GM12892 (cell line): ENCODE measurements at regions not wholly inside any gene's neighbourhood (a gene's known extent, or its start where the extent isn't known, plus 50 kb on each side); places are given as distances from the start of the nearest gene placed in this dataset.

Experiments
- DNase-seq: peaks from one replicate; pipeline ENCODE4 v3.0.0; 2011; ENCODE audit not compliant: insufficient read length
- FAIRE-seq: peaks from 2 replicates; lab custom pipeline; 2011; peaks lifted over from hg19 to GRCh38; lab: Jason Lieb, UNC
- POLR2A ChIP-seq: IDR thresholded peaks from 2 replicates; pipeline ENCODE4 v1.6.1; 2011; ENCODE audit warnings: low read depth, low read length, control low read depth
- POLR2AphosphoS5 ChIP-seq: IDR thresholded peaks from 2 replicates; pipeline ENCODE4 v1.6.1; 2011; ENCODE audit warnings: low read depth, low read length, control low read depth
- TAF1 ChIP-seq: IDR thresholded peaks from 2 replicates; pipeline ENCODE4 v1.6.1; 2011; ENCODE audit warnings: low read depth, mild to moderate bottlenecking, control low read depth, low read length, borderline replicate concordance

DNA sequence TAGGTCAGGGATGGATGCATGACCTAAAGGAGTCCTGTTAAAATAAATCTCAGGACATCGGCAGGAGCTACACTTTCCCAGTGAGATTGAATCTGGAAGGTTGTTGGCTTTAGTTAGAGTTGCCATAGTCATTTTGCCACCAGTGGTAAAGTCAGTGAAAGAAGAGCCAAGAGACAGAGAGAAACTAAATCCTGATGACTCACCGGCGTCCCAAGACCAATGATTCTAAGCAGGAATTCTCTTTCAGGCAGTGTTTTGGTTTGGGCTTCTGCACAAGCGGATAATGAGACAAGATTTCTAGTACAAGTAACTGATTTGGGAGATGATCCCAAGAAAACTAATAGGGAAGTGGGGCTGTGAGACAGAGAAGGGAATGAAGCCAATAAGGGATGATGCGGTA lies 88.8 kb upstream of the ETS2 start:
- no peak for FAIRE-seq

DNA sequence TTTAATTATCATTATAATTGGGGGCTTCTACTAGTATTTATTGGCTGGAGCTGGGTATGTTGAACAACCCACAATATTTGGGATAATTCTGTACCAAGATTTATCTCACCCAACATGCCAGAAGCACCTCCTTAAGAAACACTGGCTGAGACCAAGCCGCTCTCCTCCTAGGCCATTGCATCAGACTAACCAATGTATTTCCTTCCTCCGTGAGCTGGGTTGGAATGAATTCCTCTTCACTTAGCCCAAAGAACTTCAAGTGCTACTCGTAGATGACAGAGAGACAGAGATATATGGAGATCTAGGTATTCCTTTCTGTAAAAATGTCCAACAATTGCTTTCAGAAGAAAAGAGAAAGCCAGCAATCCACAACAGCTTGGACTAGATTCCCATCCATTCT lies 87.2 kb upstream of the ETS2 start:
- DNase-seq (no peak), FAIRE-seq (no peak)
- TF ChIP-seq POLR2AphosphoS5: no peak
- no peak for TF ChIP-seq POLR2A
- no peak for TF ChIP-seq TAF1

More for the DNA sequence above, 88.8 kb upstream of the ETS2 start:
- TF ChIP-seq POLR2A (no peak), POLR2AphosphoS5 (no peak), TAF1 (no peak)
- no peak for DNase-seq

DNA sequence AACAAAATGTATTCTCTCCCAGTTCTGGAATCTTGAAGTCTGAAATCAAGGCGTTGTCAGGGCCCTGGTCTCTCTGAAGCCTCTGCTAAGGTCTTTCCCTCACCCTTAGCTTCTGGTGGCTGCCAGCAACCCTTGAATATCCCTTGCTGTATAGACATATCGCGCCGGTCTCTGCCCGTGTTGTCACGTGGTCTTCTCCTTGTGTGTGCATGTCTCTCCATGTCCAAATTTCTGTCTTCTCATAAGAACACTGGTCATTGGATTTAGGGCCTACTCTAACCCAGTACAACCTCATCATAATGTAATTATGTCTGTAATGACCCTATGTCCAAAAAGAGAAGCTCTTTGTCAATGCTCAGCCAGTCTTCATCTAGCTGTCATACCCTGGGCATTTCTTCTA lies 85.7 kb upstream of the ETS2 start:
- no peak for TF ChIP-seq POLR2AphosphoS5
- no peak for TF ChIP-seq POLR2A
- no peak for TF ChIP-seq TAF1
- FAIRE-seq (no peak), DNase-seq (no peak)

DNA sequence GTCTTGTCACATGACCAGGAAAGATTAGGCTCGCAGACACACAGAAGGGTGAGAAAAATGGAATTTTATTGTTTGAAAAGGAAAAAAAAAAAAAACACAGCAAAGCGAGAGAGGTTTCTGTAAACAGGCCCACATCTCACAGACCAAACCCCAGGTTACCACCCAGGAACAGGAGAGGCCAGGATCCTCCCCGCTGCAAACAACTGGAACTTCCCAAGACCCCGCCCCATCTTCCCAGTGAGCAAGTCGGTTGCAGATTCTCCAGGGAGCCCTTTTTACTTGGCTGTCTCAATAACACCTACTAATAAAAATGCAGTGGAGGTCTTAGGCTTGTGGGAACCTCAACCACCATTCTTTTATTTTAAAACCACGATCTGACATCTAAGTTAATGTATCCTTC lies 84.7 kb upstream of the ETS2 start:
- TF ChIP-seq TAF1 (no peak), POLR2A (no peak), POLR2AphosphoS5 (no peak)
- no peak for DNase-seq
- no peak for FAIRE-seq

DNA sequence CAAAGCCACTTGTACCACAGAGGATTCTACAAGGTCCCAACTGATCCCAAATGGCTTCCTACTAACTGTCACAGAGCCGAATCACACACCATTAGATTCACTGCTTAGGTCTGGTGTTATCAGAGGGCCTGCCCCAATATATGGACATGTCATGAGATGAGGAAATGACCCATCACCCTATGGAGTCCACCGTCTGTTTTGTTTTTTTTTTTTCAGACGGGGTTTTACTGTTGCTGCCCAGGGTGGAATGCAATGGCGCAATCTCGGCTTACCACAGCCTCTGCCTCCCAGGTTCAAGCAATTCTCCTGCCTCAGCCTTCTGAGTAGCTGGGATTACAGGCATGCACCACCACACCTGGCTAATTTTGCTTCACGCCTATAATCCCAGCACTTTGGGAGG lies 83.8 kb upstream of the ETS2 start:
- FAIRE-seq (no peak), DNase-seq (no peak)

DNA sequence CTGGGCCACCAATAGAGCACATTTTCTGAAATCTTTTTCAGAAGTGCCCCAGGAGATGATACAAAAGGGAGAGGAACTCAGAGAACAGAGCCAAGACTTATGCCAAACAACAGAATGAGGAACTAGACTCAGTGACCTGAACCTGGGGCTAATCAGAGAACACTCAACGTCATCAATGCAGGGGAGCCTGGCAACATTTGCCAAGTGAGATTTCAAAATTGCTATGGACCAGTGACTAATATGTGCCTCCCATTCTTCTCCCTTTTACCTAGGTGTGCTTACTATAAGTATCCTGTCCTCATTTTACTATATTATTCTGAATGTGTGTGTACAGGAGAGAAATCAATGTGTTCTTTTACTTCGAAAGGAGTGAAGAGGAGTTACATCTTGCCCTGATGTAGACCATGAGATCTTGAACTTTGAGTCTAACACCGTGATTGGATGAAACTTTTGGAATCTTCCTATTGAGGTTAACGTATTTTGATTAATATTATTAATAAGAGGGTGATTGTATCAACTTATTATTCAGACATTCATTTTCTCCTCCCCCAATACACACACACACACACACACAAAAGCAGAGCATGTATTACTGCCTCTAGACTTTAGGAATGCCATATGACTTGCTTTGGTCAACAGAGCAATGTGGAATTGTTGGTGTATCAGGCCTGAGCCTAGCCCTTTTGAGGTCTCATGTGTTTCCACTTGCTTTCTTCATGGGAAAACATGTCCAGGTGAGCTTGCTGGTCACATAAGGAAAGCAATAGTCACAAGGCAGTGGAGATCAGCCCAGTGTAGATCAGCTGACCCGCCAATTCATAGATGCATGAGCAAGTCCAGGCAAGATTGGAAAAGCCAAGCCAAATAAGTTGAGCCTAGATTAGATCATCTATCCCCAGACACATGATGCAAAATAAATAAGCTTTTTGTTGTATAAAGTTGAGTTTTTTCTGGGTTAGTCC lies 80.3 kb upstream of the ETS2 start:
- no peak for DNase-seq
- no peak for FAIRE-seq
- no peak for TF ChIP-seq POLR2AphosphoS5
- TF ChIP-seq POLR2A: no peak
- no peak for TF ChIP-seq TAF1

More for the DNA sequence above, 83.8 kb upstream of the ETS2 start:
- TF ChIP-seq POLR2AphosphoS5: no peak
- TF ChIP-seq TAF1: no peak
- no peak for TF ChIP-seq POLR2A

DNA sequence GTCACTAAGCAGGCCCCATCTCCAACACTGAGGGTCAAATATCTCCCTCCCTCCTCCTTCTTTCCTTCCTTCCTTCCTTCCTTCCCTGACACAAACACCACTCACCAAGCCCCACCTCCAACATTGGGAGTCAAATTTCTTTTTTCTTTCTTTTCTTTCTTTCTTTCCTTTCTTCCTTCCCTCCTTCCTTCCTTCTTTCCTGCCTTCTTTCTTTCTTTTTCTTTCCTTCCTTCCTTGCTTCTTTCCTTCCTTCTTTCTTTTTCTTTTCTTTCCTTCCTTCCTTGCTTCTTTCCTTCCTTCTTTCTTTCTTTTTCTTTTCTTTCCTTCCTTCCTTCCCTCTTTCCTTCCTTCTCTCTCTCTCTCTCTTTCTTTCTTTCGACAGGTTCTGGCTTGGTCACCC lies 79.2 kb upstream of the ETS2 start:
- DNase-seq (no peak), FAIRE-seq (no peak)
- no peak for TF ChIP-seq TAF1
- TF ChIP-seq POLR2AphosphoS5: no peak
- no peak for TF ChIP-seq POLR2A

DNA sequence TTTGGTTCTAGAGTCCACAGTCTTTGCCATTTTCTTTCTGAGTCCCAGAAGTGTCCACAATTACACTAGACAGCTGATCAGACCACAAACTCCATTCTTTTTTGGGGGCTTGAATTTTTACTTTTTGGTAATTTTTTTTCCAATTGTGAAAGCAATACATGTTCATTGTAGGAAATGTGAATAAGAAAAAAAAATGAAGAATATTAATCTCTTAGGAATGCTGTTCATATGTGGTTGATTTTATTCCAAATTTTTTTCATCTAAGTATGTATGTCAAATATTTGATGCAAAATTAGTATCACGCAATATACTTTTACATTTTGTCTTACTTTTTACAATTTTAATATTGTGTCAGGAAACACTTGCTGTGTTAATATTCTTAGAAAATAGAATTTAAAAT lies 76.4 kb upstream of the ETS2 start:
- no peak for TF ChIP-seq TAF1
- TF ChIP-seq POLR2A: no peak
- no peak for TF ChIP-seq POLR2AphosphoS5
- FAIRE-seq: no peak
- DNase-seq: no peak

DNA sequence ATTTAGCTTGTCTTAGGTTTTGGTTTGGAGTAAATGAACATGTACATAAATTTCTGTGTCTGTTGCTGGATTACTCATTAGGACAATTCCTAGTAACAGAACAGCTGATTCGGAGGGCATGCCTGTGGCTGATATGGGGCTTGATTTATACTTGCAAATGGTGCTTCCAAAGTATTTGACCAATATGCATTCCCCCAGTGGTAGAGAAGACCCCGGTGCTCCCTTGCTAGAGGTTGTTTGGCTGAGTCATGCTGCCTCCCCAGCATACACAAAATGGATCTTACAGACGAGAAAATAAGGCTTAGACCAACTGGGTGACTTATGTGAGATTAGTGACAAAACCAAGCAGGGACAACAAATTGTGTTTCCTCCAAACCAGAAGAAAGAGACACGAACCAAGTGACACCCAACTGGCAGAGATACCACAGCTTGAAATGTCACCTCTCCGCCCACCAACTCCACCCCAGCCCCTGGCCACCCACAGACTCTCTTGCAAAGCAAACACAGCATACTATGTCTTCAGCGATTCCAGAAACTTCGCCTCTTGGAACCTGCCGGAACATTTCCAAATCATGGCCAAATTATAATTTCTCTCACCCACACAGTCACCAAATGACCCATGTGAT lies 75.9 kb upstream of the ETS2 start:
- no peak for FAIRE-seq
- DNase-seq: no peak
- TF ChIP-seq TAF1 (no peak), POLR2AphosphoS5 (no peak), POLR2A (no peak)

DNA sequence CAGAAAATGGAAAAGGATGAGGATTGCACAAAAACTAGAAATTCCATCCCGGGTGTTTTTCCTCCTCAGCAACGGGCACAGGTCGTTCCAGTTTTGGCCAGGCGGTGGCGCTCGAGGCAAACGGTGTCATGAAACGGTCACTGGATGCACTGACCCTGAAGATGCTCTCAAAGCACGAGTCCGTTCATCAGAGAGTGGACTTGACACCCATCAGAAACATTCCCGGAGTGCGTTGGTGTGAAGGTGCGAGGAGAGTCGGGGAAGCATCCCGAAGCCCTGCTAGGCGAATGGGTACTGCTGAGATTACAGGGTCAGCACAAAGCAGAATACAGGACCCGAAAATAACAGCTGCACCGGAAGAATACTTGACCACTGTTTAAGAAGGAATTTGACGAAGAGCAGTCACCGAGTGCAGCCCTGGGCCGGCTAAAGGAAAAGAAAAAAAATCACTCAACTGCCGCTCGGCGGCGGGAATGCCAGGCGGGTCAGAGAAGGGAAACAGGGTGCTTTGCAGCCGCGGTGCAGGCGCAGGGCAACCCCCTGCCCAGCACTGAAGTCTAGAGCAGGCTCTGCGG lies 71.7 kb upstream of the ETS2 start:
- DNase-seq: peak; percentile 18
- no peak for TF ChIP-seq POLR2AphosphoS5
- FAIRE-seq: no peak

DNA sequence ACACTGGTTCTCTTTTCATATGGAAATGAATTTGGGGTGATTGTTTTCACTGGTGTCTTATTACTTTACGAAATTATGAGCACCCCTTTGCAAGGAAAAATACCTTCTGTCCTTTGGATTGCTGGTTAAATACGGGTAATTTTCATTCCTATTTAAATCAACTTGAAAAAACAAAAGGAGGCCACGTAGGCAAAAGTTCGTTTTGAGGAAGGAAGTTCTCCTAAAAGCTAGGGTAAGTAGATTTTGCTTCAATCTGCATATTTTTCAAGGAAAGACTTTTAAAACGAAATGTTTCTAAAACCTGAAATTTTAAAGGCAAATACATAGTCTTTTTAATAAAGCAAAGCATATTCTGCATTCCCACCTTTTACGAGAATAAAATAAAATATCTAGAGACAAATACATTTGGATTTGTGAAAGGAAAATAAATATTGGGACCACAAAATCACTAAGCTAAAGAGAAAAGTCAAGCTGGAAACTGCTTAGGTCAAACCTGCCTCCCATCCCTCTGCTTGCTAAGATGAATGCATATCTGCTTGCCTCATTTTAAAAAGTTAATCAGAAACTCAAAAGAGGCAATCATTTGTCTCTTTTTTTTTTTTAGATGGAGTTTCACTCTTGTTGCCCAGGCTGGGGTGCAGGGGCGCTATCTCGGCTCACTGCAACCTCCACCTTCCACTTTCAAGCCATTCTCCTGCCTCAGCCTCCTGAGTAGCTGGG lies 70.9 kb upstream of the ETS2 start:
- FAIRE-seq (no peak), DNase-seq (no peak)
- TF ChIP-seq POLR2A: no peak
- no peak for TF ChIP-seq TAF1
- no peak for TF ChIP-seq POLR2AphosphoS5
